Nephron progenitor cell (in vitro differentiated cells): ENCODE measurements at regions not wholly inside any gene's neighbourhood (a gene's known extent, or its start where the extent isn't known, plus 50 kb on each side); places are given as distances from the start of the nearest gene placed in this dataset.

Source experiments
- DNase-seq: peaks from one replicate; pipeline ENCODE4 v3.0.0; 2021
- H3K27ac Mint-ChIP-seq: 2 replicates; pipeline ENCODE4 v1.8.0; 2021; ENCODE audit warnings: mild to moderate bottlenecking, moderate library complexity, mixed read lengths
- H3K27me3 Mint-ChIP-seq: 2 replicates; pipeline ENCODE4 v1.8.0; 2021; ENCODE audit warnings: mild to moderate bottlenecking, low read depth, mixed read lengths; ENCODE audit not compliant: poor library complexity
- H3K36me3 Mint-ChIP-seq: 2 replicates; pipeline ENCODE4 v1.8.0; 2021; ENCODE audit warnings: low read depth, mixed read lengths
- H3K4me1 Mint-ChIP-seq: 2 replicates; pipeline ENCODE4 v1.8.0; 2021; ENCODE audit warnings: mixed read lengths
- H3K4me3 Mint-ChIP-seq: 2 replicates; pipeline ENCODE4 v1.8.0; 2021; ENCODE audit warnings: mild to moderate bottlenecking, moderate library complexity, mixed read lengths
- H3K9me3 Mint-ChIP-seq: 2 replicates; pipeline ENCODE4 v1.8.0; 2021; ENCODE audit warnings: mild to moderate bottlenecking, moderate library complexity, mixed read lengths
- TF ChIP-seq, protein P1 (sequence below): fragments of 200-600 bp; sonication (generic); IDR thresholded peaks from 2 replicates; pipeline ENCODE4 v1.5.0; 2021; ENCODE audit warnings: antibody characterized with exemption

DNA sequence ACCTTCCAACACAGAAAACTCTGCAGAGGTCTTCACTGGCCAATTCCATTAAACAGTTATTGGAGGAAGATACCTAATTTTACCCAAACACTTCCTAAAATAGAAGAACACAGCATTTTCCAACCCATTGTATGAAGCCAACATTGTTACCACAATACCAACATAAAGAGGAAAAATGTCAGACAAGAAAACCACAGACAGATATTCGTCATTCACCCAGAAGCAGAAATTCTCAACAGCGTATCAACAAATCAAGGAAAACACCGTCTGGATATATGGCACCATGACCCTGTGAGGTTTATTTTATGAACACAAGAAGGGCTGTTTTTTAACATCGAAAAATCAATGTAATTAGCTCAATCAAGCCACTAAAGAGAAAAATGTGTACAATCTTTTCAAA, 255.6 kb downstream of the ASMT start:
- Mint-ChIP-seq H3K4me1 (no peaks in the 10 kb centered on the region), H3K27me3 (peaks cover 6% of the 10 kb centered on the region), H3K9me3 (no peaks in the 10 kb centered on the region), H3K36me3 (no peaks in the 10 kb centered on the region), H3K4me3 (no peak overlapping the region), H3K27ac (no peak overlapping the region)
- TF ChIP-seq, protein P1, sequence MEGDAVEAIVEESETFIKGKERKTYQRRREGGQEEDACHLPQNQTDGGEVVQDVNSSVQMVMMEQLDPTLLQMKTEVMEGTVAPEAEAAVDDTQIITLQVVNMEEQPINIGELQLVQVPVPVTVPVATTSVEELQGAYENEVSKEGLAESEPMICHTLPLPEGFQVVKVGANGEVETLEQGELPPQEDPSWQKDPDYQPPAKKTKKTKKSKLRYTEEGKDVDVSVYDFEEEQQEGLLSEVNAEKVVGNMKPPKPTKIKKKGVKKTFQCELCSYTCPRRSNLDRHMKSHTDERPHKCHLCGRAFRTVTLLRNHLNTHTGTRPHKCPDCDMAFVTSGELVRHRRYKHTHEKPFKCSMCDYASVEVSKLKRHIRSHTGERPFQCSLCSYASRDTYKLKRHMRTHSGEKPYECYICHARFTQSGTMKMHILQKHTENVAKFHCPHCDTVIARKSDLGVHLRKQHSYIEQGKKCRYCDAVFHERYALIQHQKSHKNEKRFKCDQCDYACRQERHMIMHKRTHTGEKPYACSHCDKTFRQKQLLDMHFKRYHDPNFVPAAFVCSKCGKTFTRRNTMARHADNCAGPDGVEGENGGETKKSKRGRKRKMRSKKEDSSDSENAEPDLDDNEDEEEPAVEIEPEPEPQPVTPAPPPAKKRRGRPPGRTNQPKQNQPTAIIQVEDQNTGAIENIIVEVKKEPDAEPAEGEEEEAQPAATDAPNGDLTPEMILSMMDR: no peak
- no peak for DNase-seq

DNA sequence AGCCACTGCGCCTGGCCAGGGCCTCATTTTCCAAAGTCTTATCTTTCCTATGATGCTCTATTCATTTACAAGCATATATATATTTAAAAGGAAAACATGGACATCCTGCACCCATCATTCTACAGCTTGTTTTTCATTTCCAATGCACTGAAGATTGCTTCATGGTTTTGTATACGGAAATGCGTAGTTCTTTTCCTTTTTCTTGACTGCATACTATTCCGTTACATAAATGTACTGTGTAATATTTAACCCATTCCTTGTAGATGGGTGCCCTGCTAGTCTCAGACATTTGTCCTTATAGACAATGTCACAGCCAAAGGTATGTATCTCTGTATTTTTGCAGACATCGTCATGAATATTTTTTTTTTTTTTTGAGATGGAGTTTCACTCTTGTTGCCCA, 257.0 kb downstream of the ASMT start:
- H3K27me3 Mint-ChIP-seq: peaks cover 6% of the 10 kb centered on the region
- TF ChIP-seq, protein P1: no peak
- no peak overlapping the region for H3K4me3 Mint-ChIP-seq
- no peaks in the 10 kb centered on the region for H3K36me3 Mint-ChIP-seq
- H3K27ac Mint-ChIP-seq: no peak overlapping the region
- H3K9me3 Mint-ChIP-seq: no peaks in the 10 kb centered on the region
- no peaks in the 10 kb centered on the region for H3K4me1 Mint-ChIP-seq
- DNase-seq: no peak

GRCh38 chrX:1873671-1874070, 258.8 kb downstream of the ASMT start:
- Mint-ChIP-seq H3K4me3 (no peak overlapping the region), H3K9me3 (peaks cover 5% of the 10 kb centered on the region), H3K27ac (peak overlapping the region; percentile 46), H3K4me1 (no peaks in the 10 kb centered on the region), H3K27me3 (peaks cover 12% of the 10 kb centered on the region), H3K36me3 (peaks cover 5% of the 10 kb centered on the region)
- DNase-seq: no peak
- TF ChIP-seq, protein P1: no peak

GRCh38 chrX:1874416-1874815, 259.6 kb downstream of the ASMT start:
- Mint-ChIP-seq H3K4me3 (no peak overlapping the region), H3K27me3 (peaks cover 13% of the 10 kb centered on the region), H3K9me3 (peaks cover 9% of the 10 kb centered on the region), H3K27ac (no peak overlapping the region), H3K36me3 (peaks cover 9% of the 10 kb centered on the region), H3K4me1 (no peaks in the 10 kb centered on the region)
- no peak for DNase-seq
- TF ChIP-seq, protein P1: no peak

GRCh38 chrX:1874899-1875298, 260.0 kb downstream of the ASMT start:
- Mint-ChIP-seq H3K27me3 (peaks cover 17% of the 10 kb centered on the region), H3K27ac (no peak overlapping the region), H3K9me3 (peaks cover 14% of the 10 kb centered on the region)

DNA sequence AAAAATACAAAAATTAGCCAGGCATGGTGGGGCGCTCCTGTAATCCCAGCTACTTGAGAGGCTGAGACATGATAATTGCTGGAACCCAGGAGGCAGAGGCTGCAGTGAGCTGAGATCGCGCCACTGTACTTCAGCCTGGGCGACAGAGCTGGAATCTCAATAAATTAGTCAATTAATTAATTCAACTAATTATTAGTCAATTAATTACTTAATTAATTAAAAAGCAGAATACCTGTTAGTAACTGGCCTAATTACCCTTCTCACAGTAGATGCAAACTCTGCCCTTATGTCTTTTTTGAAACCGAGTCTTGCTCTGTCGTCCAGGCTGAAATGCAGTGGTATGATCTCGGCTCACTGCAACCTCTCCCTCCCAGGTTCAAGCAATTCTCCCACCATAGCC, 261.2 kb downstream of the ASMT start:
- no peak for DNase-seq
- Mint-ChIP-seq H3K27me3 (peaks cover 17% of the 10 kb centered on the region), H3K27ac (no peak overlapping the region), H3K36me3 (peaks cover 9% of the 10 kb centered on the region), H3K4me3 (no peak overlapping the region), H3K9me3 (peaks cover 18% of the 10 kb centered on the region), H3K4me1 (no peaks in the 10 kb centered on the region)
- TF ChIP-seq, protein P1: no peak

More at GRCh38 chrX:1874899-1875298, 260.0 kb downstream of the ASMT start:
- no peaks in the 10 kb centered on the region for H3K4me1 Mint-ChIP-seq
- TF ChIP-seq, protein P1: no peak
- no peak overlapping the region for H3K4me3 Mint-ChIP-seq
- no peak for DNase-seq
- peaks cover 9% of the 10 kb centered on the region for H3K36me3 Mint-ChIP-seq
